Endothelial cell (in vitro differentiated cells): ENCODE measurements at regions not wholly inside any gene's neighbourhood (a gene's known extent, or its start where the extent isn't known, plus 50 kb on each side); places are given as distances from the start of the nearest gene placed in this dataset.
"Not testable (repeated sequence)": the region's sequence is repeated elsewhere in the genome, so short reads cannot be mapped to it uniquely, and the experiment has no call there.

Experiments
- DNase-seq: peaks from one replicate; pipeline ENCODE4 v3.0.0; 2021; ENCODE audit warnings: low spot score
- H3K27ac Mint-ChIP-seq: one replicate; pipeline ENCODE4 v1.8.0; 2021; ENCODE audit warnings: mixed read lengths, inconsistent platforms; ENCODE audit not compliant: unreplicated experiment
- H3K27me3 Mint-ChIP-seq: one replicate; pipeline ENCODE4 v1.8.0; 2021; ENCODE audit warnings: mild to moderate bottlenecking, moderate library complexity, mixed read lengths, inconsistent platforms; ENCODE audit not compliant: unreplicated experiment
- H3K36me3 Mint-ChIP-seq: one replicate; pipeline ENCODE4 v1.8.0; 2021; ENCODE audit warnings: mild to moderate bottlenecking, low read depth, mixed read lengths, inconsistent platforms; ENCODE audit not compliant: unreplicated experiment
- H3K4me1 Mint-ChIP-seq: one replicate; pipeline ENCODE4 v1.8.0; 2021; ENCODE audit warnings: mild to moderate bottlenecking, mixed read lengths, inconsistent platforms; ENCODE audit not compliant: unreplicated experiment
- H3K4me3 Mint-ChIP-seq: one replicate; pipeline ENCODE4 v1.8.0; 2021; ENCODE audit warnings: mild to moderate bottlenecking, mixed read lengths, inconsistent platforms; ENCODE audit not compliant: unreplicated experiment
- H3K9me3 Mint-ChIP-seq: one replicate; pipeline ENCODE4 v1.8.0; 2021; ENCODE audit warnings: mixed read lengths, inconsistent platforms; ENCODE audit not compliant: unreplicated experiment
- CTCF ChIP-seq: fragments of 200-600 bp; sonication (generic); IDR thresholded peaks from one replicate; pipeline ENCODE4 v1.5.0; 2021; ENCODE audit warnings: antibody characterized with exemption; ENCODE audit not compliant: unreplicated experiment

- no peak overlapping the region for H3K4me3 Mint-ChIP-seq
- H3K9me3 Mint-ChIP-seq = peaks cover 8% of the 10 kb centered on the region
- no peak for DNase-seq
- no peak for TF ChIP-seq CTCF
- peaks cover 3% of the 10 kb centered on the region for H3K27me3 Mint-ChIP-seq
- peaks cover 4% of the 10 kb centered on the region for H3K36me3 Mint-ChIP-seq
- no peak overlapping the region for H3K27ac Mint-ChIP-seq
- H3K4me1 Mint-ChIP-seq = no peaks in the 10 kb centered on the region
These were observed 292.7 kb upstream of the PROK2 start for GRCh38 chr3:72077473-72078259.

GRCh38 chr3:72075848-72076247 lies 290.9 kb upstream of the PROK2 start:
- H3K9me3 Mint-ChIP-seq, H3K27ac Mint-ChIP-seq: not testable (repeated sequence)

GRCh38 chr3:72071624-72072023 lies 286.7 kb upstream of the PROK2 start:
- H3K27me3 Mint-ChIP-seq = peaks cover 4% of the 10 kb centered on the region
- H3K36me3 Mint-ChIP-seq = no peaks in the 10 kb centered on the region
- no peak for TF ChIP-seq CTCF
- peaks cover 9% of the 10 kb centered on the region for H3K4me1 Mint-ChIP-seq
- H3K4me3 Mint-ChIP-seq = no peak overlapping the region
- no peak for DNase-seq
- H3K27ac Mint-ChIP-seq = no peak overlapping the region
- H3K9me3 Mint-ChIP-seq = peaks cover 2% of the 10 kb centered on the region

More at GRCh38 chr3:72075848-72076247, 290.9 kb upstream of the PROK2 start:
- not testable (repeated sequence) for DNase-seq, H3K27me3 Mint-ChIP-seq, H3K36me3 Mint-ChIP-seq, H3K4me3 Mint-ChIP-seq, H3K4me1 Mint-ChIP-seq

- no peaks in the 10 kb centered on the region for H3K36me3 Mint-ChIP-seq
- no peak for DNase-seq
These were observed 285.1 kb upstream of the PROK2 start for GRCh38 chr3:72070005-72070404.

GRCh38 chr3:72069543-72069942 lies 284.6 kb upstream of the PROK2 start:
- peaks cover 1% of the 10 kb centered on the region for H3K9me3 Mint-ChIP-seq
- H3K27me3 Mint-ChIP-seq = peaks cover 1% of the 10 kb centered on the region
- DNase-seq = no peak
- no peak for TF ChIP-seq CTCF
- H3K27ac Mint-ChIP-seq = no peak overlapping the region
- no peak overlapping the region for H3K4me3 Mint-ChIP-seq
- H3K4me1 Mint-ChIP-seq = peaks cover 9% of the 10 kb centered on the region
- peaks cover under 1% of the 10 kb centered on the region for H3K36me3 Mint-ChIP-seq

More at GRCh38 chr3:72070005-72070404, 285.1 kb upstream of the PROK2 start:
- no peak overlapping the region for H3K4me3 Mint-ChIP-seq
- H3K27me3 Mint-ChIP-seq = peaks cover 1% of the 10 kb centered on the region
- no peak overlapping the region for H3K27ac Mint-ChIP-seq
- H3K9me3 Mint-ChIP-seq = no peaks in the 10 kb centered on the region
- peaks cover 9% of the 10 kb centered on the region for H3K4me1 Mint-ChIP-seq
- no peak for TF ChIP-seq CTCF
